ENCODE measurements at regions not wholly inside any gene's neighbourhood (a gene's known extent, or its start where the extent isn't known, plus 50 kb on each side); places are given as distances from the start of the nearest gene placed in this dataset.

GRCh38 chr4:182975806-182976205 is 58.6 kb upstream of the DCTD start (continued):
- TF ChIP-seq RUNX1 (IDR thresholded peaks at IDR 0.05; ENCODE audit: low read depth) (no peak), ZNF77 (CRISPR knock-in tag; IDR thresholded peaks at IDR 0.05) (no peak), NKRF (IDR thresholded peaks at IDR 0.05; ENCODE audit: borderline replicate concordance) (no peak), SETDB1 (IDR thresholded peaks at IDR 0.05; ENCODE audit: low read length) (no peak), ZNF143 (CRISPR knock-in tag; IDR thresholded peaks at IDR 0.05) (no peak), RHOXF2B (CRISPR knock-in tag; conservative IDR thresholded peaks at IDR 0.05) (no peak), TCF15 (CRISPR knock-in tag; IDR thresholded peaks at IDR 0.05) (no peak), XRCC5 (IDR thresholded peaks at IDR 0.05; ENCODE audit: low read depth, low read length) (no peak), SMARCE1 (IDR thresholded peaks at IDR 0.05) (peak; percentile 91), RBM39 (optimal IDR thresholded peaks at IDR 0.05; ENCODE audit: low read depth, low read length) (no peak), DEAF1 (CRISPR knock-in tag; IDR thresholded peaks at IDR 0.05) (no peak), EP400 (IDR thresholded peaks at IDR 0.05) (no peak), IRF9 (tag; IDR thresholded peaks at IDR 0.05) (no peak), ETV5 (CRISPR knock-in tag; IDR thresholded peaks at IDR 0.05; ENCODE audit: low read depth) (peak; percentile 73; the same call in 1 of the 2 replicates), L3MBTL2 (IDR thresholded peaks at IDR 0.05) (no peak)
- TF ChIP-seq, protein P1, sequence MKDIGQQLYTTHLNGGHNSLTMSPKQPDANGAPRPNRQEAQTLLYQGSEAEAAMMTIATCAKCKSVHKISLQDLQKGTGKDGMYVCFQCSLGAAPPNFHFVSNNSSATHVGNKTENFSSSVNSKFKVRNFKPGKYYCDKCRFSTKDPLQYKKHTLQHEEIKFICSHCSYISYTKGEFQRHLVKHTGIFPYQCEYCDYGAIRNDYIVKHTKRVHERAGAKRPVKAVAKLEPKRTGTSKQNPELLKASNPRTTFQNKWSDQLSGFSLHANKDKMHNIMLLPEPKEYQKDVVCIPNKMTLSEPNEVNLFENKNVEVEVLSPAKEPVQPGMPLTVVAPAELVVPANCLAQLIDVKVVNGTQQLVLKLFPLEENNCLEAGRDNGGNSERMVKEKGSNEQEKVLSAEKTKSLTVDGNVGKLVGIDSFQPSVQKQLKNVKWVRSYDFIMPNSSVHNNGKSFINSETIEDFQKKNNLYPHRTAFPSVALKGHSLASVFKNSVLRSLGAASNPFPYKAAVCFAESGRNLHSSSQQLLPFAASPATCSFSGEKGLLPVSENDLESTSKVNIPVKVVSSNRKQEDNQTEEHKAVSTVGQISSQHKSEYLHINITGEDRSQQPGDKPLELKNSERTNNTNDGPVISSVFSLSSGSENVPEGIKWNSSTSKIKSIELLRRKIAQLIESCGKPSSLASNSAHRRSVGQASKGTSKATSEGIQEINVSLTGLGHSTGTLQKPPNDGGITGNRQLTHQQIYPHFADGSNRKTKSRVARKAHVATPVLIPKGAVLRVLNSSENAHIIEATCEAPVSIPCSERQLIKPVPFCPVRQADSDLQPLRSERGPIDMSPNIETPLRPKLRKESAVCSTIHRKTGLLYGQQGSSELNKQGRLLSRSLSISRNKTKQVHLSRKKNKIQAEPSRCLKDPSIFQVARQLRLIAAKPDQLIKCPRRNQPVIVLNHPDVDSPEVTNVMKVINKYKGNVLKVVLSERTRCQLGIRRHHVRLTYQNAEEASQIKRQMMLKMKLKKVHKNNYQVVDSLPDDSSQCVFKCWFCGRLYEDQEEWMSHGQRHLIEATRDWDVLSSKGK (CRISPR knock-in tag; IDR thresholded peaks at IDR 0.05): no peak
- TF ChIP-seq, protein P2, sequence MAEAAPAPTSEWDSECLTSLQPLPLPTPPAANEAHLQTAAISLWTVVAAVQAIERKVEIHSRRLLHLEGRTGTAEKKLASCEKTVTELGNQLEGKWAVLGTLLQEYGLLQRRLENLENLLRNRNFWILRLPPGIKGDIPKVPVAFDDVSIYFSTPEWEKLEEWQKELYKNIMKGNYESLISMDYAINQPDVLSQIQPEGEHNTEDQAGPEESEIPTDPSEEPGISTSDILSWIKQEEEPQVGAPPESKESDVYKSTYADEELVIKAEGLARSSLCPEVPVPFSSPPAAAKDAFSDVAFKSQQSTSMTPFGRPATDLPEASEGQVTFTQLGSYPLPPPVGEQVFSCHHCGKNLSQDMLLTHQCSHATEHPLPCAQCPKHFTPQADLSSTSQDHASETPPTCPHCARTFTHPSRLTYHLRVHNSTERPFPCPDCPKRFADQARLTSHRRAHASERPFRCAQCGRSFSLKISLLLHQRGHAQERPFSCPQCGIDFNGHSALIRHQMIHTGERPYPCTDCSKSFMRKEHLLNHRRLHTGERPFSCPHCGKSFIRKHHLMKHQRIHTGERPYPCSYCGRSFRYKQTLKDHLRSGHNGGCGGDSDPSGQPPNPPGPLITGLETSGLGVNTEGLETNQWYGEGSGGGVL (CRISPR knock-in tag; IDR thresholded peaks at IDR 0.05): no peak
- TF ChIP-seq, protein P3, sequence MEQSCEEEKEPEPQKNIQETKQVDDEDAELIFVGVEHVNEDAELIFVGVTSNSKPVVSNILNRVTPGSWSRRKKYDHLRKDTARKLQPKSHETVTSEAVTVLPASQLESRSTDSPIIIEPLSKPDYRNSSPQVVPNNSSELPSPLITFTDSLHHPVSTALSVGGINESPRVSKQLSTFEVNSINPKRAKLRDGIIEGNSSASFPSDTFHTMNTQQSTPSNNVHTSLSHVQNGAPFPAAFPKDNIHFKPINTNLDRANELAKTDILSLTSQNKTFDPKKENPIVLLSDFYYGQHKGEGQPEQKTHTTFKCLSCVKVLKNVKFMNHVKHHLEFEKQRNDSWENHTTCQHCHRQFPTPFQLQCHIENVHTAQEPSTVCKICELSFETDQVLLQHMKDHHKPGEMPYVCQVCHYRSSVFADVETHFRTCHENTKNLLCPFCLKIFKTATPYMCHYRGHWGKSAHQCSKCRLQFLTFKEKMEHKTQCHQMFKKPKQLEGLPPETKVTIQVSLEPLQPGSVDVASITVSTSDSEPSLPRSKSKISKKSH (CRISPR knock-in tag; IDR thresholded peaks at IDR 0.05): no peak

Data from K562 (cell line).